Spinal cord (tissue), 9 donors: ENCODE measurements at regions not wholly inside any gene's neighbourhood (a gene's known extent, or its start where the extent isn't known, plus 50 kb on each side); places are given as distances from the start of the nearest gene placed in this dataset.

Source experiments
- DNase-seq, 6 donors: peaks; one replicate each; pipeline versions ENCODE4 v3.0.0 to v3.0.0-alpha.2; 2013 to 2015; ENCODE audit warnings: low spot score in 6 of 6, low read depth in 4 of 6
- H3K27ac ChIP-seq: one replicate; pipeline ENCODE4 v1.5.1; 2013; ENCODE audit warnings: low read depth, low read length, control low read depth
- H3K27me3 ChIP-seq: one replicate; pipeline ENCODE4 v1.6.1; 2013; ENCODE audit warnings: low read length; ENCODE audit not compliant: control insufficient read depth, insufficient read depth
- H3K36me3 ChIP-seq: one replicate; pipeline ENCODE4 v1.6.1; 2013; ENCODE audit warnings: low read length; ENCODE audit not compliant: control insufficient read depth, insufficient read depth
- H3K4me1 ChIP-seq: one replicate; pipeline ENCODE4 v1.6.1; 2013; ENCODE audit warnings: low read length; ENCODE audit not compliant: control insufficient read depth, insufficient read depth
- H3K4me3 ChIP-seq: one replicate; pipeline ENCODE4 v1.5.1; 2013; ENCODE audit warnings: low read depth, low read length, control low read depth
- H3K9me3 ChIP-seq: one replicate; pipeline ENCODE4 v1.6.1; 2013; ENCODE audit warnings: low read length; ENCODE audit not compliant: control insufficient read depth, insufficient read depth
- WGBS: methylation state at CpG from one replicate; pipeline ENCODE4 v1.1.5; 2013; ENCODE audit warnings: missing lambda C conversion rate; ENCODE audit not compliant: insufficient coverage; 5-methylcytosine and 5-hydroxymethylcytosine counted together
- donor health status: healthy.

DNA sequence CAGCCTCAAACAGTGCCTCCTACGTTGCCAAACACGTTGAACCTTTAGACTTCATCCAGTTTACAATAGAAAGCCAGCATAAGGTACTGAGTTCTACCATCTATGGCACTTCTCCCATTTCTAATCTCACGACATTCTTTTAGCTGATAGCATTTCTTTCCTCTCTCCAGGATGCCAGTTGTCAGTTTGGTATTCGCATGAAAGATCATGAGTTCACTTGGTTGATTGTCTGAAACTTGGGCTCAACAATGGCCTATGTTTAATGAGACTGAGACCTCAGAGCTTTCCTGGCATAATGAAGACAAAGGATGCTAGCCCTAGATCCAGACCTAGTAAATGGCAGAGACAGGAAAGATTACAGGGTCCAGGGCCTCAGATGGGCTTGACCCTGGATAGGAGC lies 69.2 kb upstream of the SPRY1 start:
- no peaks in the 10 kb centered on the region for H3K4me1 ChIP-seq
- WGBS: 82% methylated on average over 3 of the region's 4 CpGs

GRCh38 chr4:123327846-123328429 lies 68.7 kb upstream of the SPRY1 start:
- 70% methylated on average over 2 of the region's 3 CpGs for WGBS
- no peak for DNase-seq
- no peaks in the 10 kb centered on the region for H3K4me1 ChIP-seq
- H3K27me3 ChIP-seq: no peaks in the 10 kb centered on the region
- no peak overlapping the region for H3K27ac ChIP-seq
- no peak overlapping the region for H3K4me3 ChIP-seq
- no peaks in the 10 kb centered on the region for H3K36me3 ChIP-seq
- no peaks in the 10 kb centered on the region for H3K9me3 ChIP-seq

More for the DNA sequence above, 69.2 kb upstream of the SPRY1 start:
- no peaks in the 10 kb centered on the region for H3K27me3 ChIP-seq
- no peaks in the 10 kb centered on the region for H3K9me3 ChIP-seq
- H3K27ac ChIP-seq: no peak overlapping the region
- no peak overlapping the region for H3K4me3 ChIP-seq
- no peaks in the 10 kb centered on the region for H3K36me3 ChIP-seq
- no peak for DNase-seq

GRCh38 chr4:123338715-123339114 lies 57.9 kb upstream of the SPRY1 start:
- Histone ChIP-seq H3K27ac (no peak overlapping the region), H3K36me3 (no peaks in the 10 kb centered on the region), H3K4me3 (no peak overlapping the region), H3K27me3 (no peaks in the 10 kb centered on the region), H3K9me3 (no peaks in the 10 kb centered on the region), H3K4me1 (no peaks in the 10 kb centered on the region)
- WGBS: 74% methylated on average over 6 of the region's 7 CpGs
- no peak for DNase-seq

DNA sequence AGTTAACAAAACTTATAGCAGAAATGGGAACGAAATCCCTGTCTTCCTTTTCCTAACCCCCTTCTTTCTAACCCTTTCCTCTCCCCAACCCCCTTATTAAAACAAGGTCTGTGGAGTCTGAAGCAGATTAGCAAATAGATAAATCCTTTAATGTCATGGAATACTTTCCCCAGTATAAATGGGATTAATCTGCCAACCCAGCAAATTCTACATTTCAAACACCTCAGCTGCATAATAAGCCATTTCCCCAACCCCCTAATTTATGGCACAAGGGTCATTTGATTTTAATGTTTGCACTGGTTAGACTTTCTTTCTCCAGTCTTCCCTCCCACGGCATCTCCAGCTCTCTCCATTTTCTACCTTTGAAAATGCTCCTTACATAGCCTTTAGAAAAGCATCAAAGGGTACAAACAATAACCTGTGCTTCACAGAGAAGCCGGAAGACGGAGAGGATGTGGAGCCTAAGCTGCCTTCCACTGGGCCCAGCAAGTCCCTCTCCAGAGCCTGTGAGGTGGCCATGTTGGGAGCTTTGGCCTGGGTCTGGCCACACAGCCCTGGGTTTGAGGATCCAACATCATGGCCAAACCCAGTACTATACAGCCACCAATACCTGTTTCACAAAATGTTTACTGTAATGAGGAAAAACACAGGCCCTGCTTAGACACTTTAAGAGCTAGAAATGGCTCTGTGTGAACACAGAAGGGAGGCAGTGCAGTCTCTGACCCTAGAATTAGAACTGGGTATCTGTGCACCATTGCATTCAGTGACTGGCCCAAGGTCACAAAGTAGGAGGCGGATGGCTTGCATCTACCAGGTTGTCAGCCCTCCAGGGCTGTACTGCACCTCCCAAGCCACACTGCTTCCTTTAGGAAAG lies 56.9 kb upstream of the SPRY1 start:
- H3K27me3 ChIP-seq: no peaks in the 10 kb centered on the region
- no peak overlapping the region for H3K27ac ChIP-seq
- WGBS: 100% methylated on average over 3 of the region's 5 CpGs
- no peak for DNase-seq
- H3K4me1 ChIP-seq: no peaks in the 10 kb centered on the region
- H3K9me3 ChIP-seq: no peaks in the 10 kb centered on the region
- no peak overlapping the region for H3K4me3 ChIP-seq
- no peaks in the 10 kb centered on the region for H3K36me3 ChIP-seq

- Histone ChIP-seq H3K4me1 (no peaks in the 10 kb centered on the region), H3K27me3 (no peaks in the 10 kb centered on the region), H3K9me3 (no peaks in the 10 kb centered on the region), H3K27ac (no peak overlapping the region), H3K4me3 (no peak overlapping the region), H3K36me3 (no peaks in the 10 kb centered on the region)
- 90% methylated on average over 4 of the region's 7 CpGs for WGBS
- DNase-seq: no peak
Observed at GRCh38 chr4:123340381-123340701, 56.3 kb upstream of the SPRY1 start.

DNA sequence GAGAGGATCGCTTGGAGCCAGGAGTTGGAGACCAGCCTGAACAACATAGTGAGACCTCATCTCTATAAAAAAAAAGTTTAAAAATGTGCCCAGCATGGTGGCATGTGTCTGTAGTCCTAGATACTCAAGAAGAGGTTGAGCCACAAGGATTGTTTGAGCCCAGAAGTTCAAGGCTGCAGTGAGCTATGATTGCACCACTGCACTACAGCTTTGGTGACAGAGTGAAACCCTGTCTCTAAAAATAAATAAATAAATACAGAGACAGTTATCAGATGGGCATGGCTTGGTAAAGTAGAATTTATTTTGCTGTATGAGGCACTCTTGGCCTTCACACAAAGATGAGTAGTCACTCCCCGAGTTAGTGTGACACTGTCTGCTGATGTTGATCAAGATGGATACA lies 54.1 kb upstream of the SPRY1 start:
- WGBS: no CpG with 5 or more reads among the region's 2 CpGs
- H3K9me3 ChIP-seq: no peaks in the 10 kb centered on the region
- H3K4me3 ChIP-seq: no peak overlapping the region
- H3K27ac ChIP-seq: no peak overlapping the region
- no peak for DNase-seq
- H3K4me1 ChIP-seq: no peaks in the 10 kb centered on the region
- H3K27me3 ChIP-seq: no peaks in the 10 kb centered on the region
- H3K36me3 ChIP-seq: no peaks in the 10 kb centered on the region

GRCh38 chr4:123343400-123344041 lies 53.1 kb upstream of the SPRY1 start:
- H3K4me1 ChIP-seq: no peaks in the 10 kb centered on the region
- H3K9me3 ChIP-seq: no peaks in the 10 kb centered on the region
- H3K36me3 ChIP-seq: no peaks in the 10 kb centered on the region
- H3K27ac ChIP-seq: no peak overlapping the region
- 100% methylated on average over 3 of the region's 13 CpGs for WGBS
- H3K27me3 ChIP-seq: no peaks in the 10 kb centered on the region
- DNase-seq: no peak
- no peak overlapping the region for H3K4me3 ChIP-seq

DNA sequence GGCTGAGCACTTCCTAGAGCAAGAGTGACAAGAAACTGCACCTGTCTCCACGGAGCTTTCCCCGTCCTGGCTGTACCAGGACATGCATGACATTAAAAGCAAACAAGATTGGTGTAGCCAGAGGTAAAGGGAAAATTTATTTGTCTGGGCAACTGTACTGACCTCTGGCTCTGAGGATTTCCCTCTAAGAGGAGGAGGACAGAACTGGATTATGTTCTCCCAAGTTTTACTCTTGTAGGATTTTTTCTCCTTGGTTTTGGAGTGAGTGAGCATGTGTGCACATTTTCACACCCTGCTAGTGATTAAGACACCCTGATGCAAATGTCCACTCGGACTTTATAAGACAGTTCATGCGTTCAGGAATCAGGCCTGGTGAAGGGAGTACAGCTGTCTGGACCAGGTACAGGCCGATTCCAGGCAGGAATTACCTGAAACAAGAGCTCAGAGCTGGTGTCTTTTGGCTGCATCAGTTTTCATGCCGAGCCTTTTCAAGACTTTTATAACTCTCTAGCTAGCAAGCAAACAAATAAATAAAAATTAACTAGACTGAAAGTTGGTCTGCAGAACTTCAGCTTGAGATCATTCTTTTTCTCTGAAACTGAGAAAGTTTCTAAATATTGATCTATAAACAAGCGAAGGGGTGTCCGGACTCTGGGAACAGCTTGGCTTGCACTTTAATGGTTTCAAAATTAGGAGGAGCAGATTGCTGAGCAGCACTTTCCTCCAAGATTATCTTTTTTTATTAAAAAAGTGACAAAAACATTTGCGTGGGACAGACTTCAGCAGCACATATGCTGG lies 51.3 kb upstream of the SPRY1 start:
- peak in 1 of 6 donors; percentile 24 for DNase-seq
- H3K27ac ChIP-seq: no peak overlapping the region
- no peak overlapping the region for H3K4me3 ChIP-seq
- no peaks in the 10 kb centered on the region for H3K4me1 ChIP-seq
- H3K27me3 ChIP-seq: no peaks in the 10 kb centered on the region
- H3K9me3 ChIP-seq: no peaks in the 10 kb centered on the region
- H3K36me3 ChIP-seq: no peaks in the 10 kb centered on the region
- WGBS: 62% methylated on average over 6 of the region's 9 CpGs

- no CpG with 5 or more reads among the region's 3 CpGs for WGBS
Observed at GRCh38 chr4:123345935-123346300, 50.7 kb upstream of the SPRY1 start.

More at GRCh38 chr4:123345935-123346300, 50.7 kb upstream of the SPRY1 start:
- H3K4me1 ChIP-seq: no peaks in the 10 kb centered on the region
- DNase-seq: no peak
- no peak overlapping the region for H3K27ac ChIP-seq
- H3K36me3 ChIP-seq: no peaks in the 10 kb centered on the region
- H3K4me3 ChIP-seq: no peak overlapping the region
- H3K27me3 ChIP-seq: no peaks in the 10 kb centered on the region
- no peaks in the 10 kb centered on the region for H3K9me3 ChIP-seq
